Esophagus muscularis mucosa (tissue), 4 donors: ENCODE measurements at regions not wholly inside any gene's neighbourhood (a gene's known extent, or its start where the extent isn't known, plus 50 kb on each side); places are given as distances from the start of the nearest gene placed in this dataset.

Experiments
- DNase-seq: peaks from one replicate; pipeline ENCODE4 v3.0.0-alpha.2; 2017; ENCODE audit errors: extremely low spot score
- H3K27ac ChIP-seq, 4 donors: fragments of 200-600 bp; sonication (generic); replicated peaks in 1 of 4; 1 replicate in 3 of 4; 2 replicates in 1 of 4; pipeline ENCODE4 v1.5.1; 2016 to 2019; ENCODE audit warnings: mild to moderate bottlenecking in 1 of 4
- H3K27me3 ChIP-seq, 4 donors: fragments of 200-600 bp; sonication (generic); one replicate each; pipeline versions ENCODE4 v1.5.1 to v1.6.0; 2016 to 2019
- H3K36me3 ChIP-seq, 4 donors: fragments of 200-600 bp; sonication (generic); one replicate each; pipeline ENCODE4 v1.5.1; 2016 to 2019
- H3K4me1 ChIP-seq, 4 donors: fragments of 200-600 bp; sonication (generic); one replicate each; pipeline ENCODE4 v1.5.1; 2016 to 2019
- H3K4me3 ChIP-seq, 4 donors: fragments of 200-600 bp; sonication (generic); 1 replicate in 2 of 4; 2 replicates in 2 of 4; pipeline ENCODE4 v1.5.1; 2016 to 2019; ENCODE audit warnings: mild to moderate bottlenecking in 4 of 4, moderate library complexity in 1 of 4
- H3K9me3 ChIP-seq, 4 donors: fragments of 200-600 bp; sonication (generic); 1 replicate in 3 of 4; 2 replicates in 1 of 4; pipeline ENCODE4 v1.5.1; 2016 to 2019
- EP300 ChIP-seq: sonication (generic); formaldehyde crosslinking; IDR thresholded peaks from one replicate; pipeline ENCODE4 v1.6.1; 2017; ENCODE audit warnings: antibody characterized with exemption
- POLR2A ChIP-seq: fragments of 450-650 bp; IDR thresholded peaks from one replicate; pipeline ENCODE4 v1.6.1; 2017; ENCODE audit warnings: antibody characterized with exemption, moderate library complexity, mild to moderate bottlenecking, low read depth
- POLR2AphosphoS5 ChIP-seq, 2 donors: sonication (generic); formaldehyde crosslinking; IDR thresholded peaks; one replicate each; pipeline ENCODE4 v1.6.1; 2017; ENCODE audit warnings: antibody characterized with exemption in 2 of 2
- WGBS: methylation state at CpG from one replicate; pipeline ENCODE4 v1.1.5; 2018; 5-methylcytosine and 5-hydroxymethylcytosine counted together
- intact Hi-C: fragments of 100-400 bp; cut with DNase I; formaldehyde crosslinking; loops from one replicate; pipeline ENCODE4 v1.15.1; 2023
- TF ChIP-seq, protein P1 (sequence below), 3 experiments: fragments of 200-600 bp in 2 of 3; fragments of 450-650 bp in 1 of 3; sonication (generic) in 2 of 3; IDR thresholded peaks; one replicate each; pipeline ENCODE4 v1.5.1; 2017 to 2019; ENCODE audit warnings: antibody characterized with exemption in 3 of 3, mild to moderate bottlenecking in 2 of 3, moderate library complexity in 1 of 3

DNA sequence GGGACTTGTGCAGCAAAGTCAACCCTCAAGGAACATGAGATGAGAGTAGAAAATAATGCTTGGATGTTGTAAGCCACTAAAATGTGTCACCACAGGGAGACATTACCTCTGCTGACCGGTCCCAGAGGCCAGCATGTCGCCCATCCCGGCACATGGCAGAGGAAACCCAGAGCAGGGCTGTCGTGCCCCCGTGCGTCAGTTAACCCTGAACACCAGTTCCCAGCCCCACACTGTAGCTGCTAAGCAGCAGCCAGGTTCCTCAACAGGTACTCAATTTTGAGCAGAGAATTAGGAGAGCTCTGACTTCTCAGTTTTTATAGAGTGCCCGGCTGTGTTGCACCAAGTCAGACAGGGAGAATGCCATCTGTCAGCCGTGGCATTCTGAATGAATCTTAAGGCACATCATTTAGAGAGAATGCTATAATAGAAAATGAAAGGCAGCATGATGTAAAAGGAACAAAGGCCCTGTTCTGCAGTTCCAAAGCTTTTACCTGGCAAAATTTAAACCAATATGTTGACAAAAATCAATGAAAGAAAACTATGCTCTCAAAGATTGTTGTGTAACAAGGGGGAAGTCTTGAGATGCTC, 307.9 kb downstream of the METTL4 start:
- Histone ChIP-seq H3K4me3 (no peak overlapping the region), H3K27ac (no peak overlapping the region), H3K4me1 (no peaks in the 10 kb centered on the region), H3K36me3 (no peaks in the 10 kb centered on the region), H3K27me3 (no peaks in the 10 kb centered on the region), H3K9me3 (no peaks in the 10 kb centered on the region)
- intact Hi-C loops, result no loop called here
- TF ChIP-seq EP300 (no peak), POLR2AphosphoS5 (IDR thresholded peaks at IDR 0.05) (no peak), POLR2A (no peak)
- TF ChIP-seq, protein P1, sequence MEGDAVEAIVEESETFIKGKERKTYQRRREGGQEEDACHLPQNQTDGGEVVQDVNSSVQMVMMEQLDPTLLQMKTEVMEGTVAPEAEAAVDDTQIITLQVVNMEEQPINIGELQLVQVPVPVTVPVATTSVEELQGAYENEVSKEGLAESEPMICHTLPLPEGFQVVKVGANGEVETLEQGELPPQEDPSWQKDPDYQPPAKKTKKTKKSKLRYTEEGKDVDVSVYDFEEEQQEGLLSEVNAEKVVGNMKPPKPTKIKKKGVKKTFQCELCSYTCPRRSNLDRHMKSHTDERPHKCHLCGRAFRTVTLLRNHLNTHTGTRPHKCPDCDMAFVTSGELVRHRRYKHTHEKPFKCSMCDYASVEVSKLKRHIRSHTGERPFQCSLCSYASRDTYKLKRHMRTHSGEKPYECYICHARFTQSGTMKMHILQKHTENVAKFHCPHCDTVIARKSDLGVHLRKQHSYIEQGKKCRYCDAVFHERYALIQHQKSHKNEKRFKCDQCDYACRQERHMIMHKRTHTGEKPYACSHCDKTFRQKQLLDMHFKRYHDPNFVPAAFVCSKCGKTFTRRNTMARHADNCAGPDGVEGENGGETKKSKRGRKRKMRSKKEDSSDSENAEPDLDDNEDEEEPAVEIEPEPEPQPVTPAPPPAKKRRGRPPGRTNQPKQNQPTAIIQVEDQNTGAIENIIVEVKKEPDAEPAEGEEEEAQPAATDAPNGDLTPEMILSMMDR (IDR thresholded peaks at IDR 0.05), result no peak
- 93% methylated on average over 8 of the region's 8 CpGs for WGBS
- DNase-seq, result peak; percentile 90

DNA sequence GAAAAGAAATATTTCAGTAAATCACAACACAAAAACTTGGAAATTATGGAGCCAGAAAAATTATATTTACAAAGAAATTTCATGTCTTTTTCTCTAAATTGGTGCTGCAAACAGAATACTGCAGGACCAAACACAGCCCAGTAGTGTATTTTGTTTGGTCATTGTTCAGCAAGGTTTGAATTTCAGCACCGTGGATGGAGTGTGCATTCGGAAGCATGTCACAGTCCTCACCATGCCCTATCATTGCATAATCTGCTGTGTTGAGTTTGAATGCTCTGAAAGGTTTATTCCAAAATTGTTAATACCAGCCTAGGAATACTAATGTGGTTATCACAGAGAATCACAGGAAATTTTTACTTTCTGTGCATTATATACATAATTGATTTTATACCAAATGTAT, 296.7 kb downstream of the METTL4 start:
- 79% methylated on average over 2 of the region's 2 CpGs for WGBS
- Histone ChIP-seq H3K36me3 (no peaks in the 10 kb centered on the region), H3K4me3 (no peak overlapping the region), H3K27me3 (no peaks in the 10 kb centered on the region), H3K4me1 (no peaks in the 10 kb centered on the region), H3K27ac (no peak overlapping the region), H3K9me3 (no peaks in the 10 kb centered on the region)
- TF ChIP-seq POLR2A, result no peak
- TF ChIP-seq, protein P1 (IDR thresholded peaks at IDR 0.05), result no peak
- TF ChIP-seq EP300, result no peak
- TF ChIP-seq POLR2AphosphoS5 (IDR thresholded peaks at IDR 0.05), result no peak
- no peak for DNase-seq
- intact Hi-C loops, result no loop called here

DNA sequence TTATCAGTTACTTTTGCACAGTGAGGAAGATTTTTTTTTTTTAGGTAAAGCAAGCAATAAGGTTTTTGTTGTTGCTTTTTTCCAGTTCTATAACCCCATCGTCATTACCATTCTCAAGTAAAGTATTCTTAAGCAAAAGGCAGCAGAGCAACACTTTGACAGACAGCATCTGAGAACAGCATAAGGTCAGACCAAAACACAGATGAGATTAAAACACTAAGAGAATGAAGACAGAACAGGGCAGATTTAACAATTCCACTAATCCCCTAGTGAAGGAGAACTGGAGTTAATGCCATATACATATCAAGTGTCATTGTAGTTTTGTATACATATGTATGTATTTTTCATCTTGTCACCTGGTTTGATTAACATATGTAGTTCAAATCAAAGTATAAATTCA, 290.2 kb downstream of the METTL4 start:
- no peaks in the 10 kb centered on the region for H3K4me1 ChIP-seq
- H3K27me3 ChIP-seq, result no peaks in the 10 kb centered on the region
- H3K27ac ChIP-seq, result no peak overlapping the region
- no peak overlapping the region for H3K4me3 ChIP-seq
- TF ChIP-seq, protein P1 (IDR thresholded peaks at IDR 0.05), result no peak
- TF ChIP-seq POLR2AphosphoS5 (IDR thresholded peaks at IDR 0.05), result no peak
- no peak for TF ChIP-seq POLR2A
- TF ChIP-seq EP300, result no peak
- WGBS, result 69% methylated on average over 1 of the region's 1 CpG
- H3K9me3 ChIP-seq, result no peaks in the 10 kb centered on the region
- DNase-seq, result no peak
- no peaks in the 10 kb centered on the region for H3K36me3 ChIP-seq
- intact Hi-C loops, result no loop called here

DNA sequence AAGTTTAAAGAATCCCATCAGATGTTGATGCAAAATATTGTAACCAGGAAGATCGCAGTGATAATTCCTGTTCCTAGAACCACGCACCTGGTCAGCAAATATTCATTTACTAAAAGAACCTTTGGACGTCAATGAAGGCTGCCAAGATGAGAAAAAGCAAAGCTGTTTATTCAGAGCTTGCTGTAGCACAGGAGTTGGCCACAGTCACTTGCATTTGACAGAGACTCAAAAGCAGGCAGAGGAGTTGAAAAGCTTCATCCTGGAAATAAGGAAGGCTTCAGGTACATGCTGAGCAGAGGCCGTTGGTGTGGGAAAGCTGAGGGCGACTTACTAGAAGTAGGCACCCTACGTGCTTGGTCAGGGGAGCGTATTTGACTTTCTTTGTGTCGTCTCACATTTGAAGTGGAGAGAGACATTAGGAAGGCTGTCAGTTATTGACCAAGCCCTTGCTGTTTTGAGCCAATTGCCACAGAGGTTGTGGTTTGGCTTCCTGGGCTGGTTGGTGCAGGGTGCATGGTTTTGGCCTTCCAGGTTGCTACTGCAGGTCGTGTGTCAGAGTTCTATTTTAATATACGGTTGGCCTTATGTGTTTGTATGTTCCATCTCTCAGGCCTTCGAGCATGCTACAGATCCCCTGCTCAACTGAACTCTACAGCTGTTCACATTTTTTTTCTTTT, 289.6 kb downstream of the METTL4 start:
- 81% methylated on average over 11 of the region's 11 CpGs for WGBS

More for the DNA sequence above, 289.6 kb downstream of the METTL4 start:
- H3K27ac ChIP-seq, result no peak overlapping the region
- DNase-seq, result no peak
- intact Hi-C loops, result no loop called here
- no peak overlapping the region for H3K4me3 ChIP-seq
- no peaks in the 10 kb centered on the region for H3K4me1 ChIP-seq
- no peaks in the 10 kb centered on the region for H3K27me3 ChIP-seq
- no peaks in the 10 kb centered on the region for H3K9me3 ChIP-seq
- TF ChIP-seq POLR2AphosphoS5 (IDR thresholded peaks at IDR 0.05) (no peak), EP300 (no peak)
- TF ChIP-seq, protein P1 (IDR thresholded peaks at IDR 0.05), result no peak
- H3K36me3 ChIP-seq, result no peaks in the 10 kb centered on the region
